ENCODE measurements at regions not wholly inside any gene's neighbourhood (a gene's known extent, or its start where the extent isn't known, plus 50 kb on each side); places are given as distances from the start of the nearest gene placed in this dataset.
"Not testable (repeated sequence)": the region's sequence is repeated elsewhere in the genome, so short reads cannot be mapped to it uniquely, and the experiment has no call there.

DNA sequence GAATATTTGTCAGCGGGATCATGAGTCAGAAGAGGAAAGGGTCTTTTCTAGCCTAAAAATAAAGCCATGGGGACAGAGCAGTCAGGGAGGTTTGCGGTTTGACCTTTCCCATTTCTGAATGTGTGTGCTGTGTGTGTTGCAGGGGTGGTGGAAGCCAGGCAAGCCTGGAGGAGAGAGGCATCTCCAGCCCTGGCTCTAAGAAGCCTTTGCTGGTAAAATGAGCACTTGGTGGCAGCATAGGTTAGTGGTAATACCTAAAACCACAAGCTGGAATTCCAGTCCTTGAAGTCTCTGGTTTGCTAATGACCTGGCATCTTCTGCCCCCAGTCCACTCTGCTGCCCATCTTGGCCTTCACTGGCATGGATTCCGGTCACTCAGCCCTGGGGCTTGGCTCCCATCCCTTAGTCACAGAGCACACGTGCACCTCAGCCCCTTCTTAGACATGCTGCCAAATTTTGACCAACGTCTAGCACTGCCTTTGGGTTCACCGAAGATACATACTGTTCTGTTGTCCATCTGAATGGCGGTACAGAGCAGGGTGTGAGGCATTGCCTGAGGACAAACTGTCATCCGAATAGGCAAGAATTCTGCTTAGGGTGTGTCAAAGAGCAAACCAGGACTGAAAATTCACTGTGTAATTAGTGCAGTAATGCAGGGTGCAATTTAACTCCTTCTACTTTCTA, 52.7 kb downstream of the KCNA5 start:
- no peak for DNase-seq

DNA sequence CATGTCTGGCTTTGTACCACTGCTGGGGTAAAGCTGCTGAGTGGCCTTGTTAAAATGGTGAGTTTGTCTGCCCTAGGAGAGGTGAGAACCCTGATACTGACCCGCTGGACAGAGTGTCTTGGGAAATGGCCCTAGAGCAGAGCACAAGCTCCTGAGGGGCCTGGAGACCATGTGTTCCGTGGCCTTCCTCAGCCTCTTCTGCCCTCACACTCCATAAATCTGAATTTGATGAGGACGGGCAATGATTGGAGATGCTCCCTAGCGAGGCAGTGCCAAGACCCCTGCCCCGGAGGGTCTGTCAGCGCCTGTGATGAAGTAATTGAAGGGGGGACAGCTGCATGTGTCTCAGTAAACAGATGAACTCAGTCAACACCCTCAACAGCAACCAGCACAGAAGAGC, 54.1 kb downstream of the KCNA5 start:
- no peak for DNase-seq

DNA sequence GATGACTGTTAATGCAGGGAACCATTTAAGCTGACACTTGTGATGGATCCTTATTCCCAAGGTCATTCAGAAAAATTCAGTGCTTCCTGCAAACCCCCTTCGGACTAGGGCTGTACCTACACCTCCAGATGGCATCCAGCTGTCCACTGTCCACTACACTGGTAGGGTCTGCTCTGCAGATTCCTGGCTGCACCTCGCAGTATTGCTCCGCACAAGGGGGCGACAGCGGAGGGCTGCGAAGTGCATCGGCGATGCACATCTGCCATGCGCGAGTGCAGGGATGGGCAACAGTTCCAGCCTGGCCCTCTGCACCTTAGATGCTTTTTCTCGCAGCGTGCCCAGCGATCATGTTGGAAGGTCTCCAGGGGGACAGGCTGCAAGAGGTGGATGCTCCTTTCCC, 55.5 kb downstream of the KCNA5 start:
- no peak for DNase-seq

DNA sequence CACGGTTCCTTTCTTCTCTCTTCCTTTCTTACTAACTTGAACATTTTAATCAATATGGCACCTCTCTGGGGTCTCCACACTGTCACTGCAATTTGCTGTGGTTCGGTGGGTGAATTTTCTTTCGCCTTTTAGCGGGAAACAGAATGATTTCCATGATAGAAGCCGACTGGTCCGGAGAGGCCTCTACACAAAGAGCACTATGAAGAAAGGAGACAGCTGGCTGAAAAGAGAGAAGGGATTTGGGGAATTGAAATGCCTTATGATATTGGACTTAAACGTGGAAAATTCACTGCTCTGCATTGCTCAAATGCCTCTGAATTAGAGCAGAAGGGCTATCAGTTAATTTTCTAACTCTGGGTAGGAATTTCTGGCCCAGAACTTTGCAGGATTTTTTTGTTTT, 55.9 kb downstream of the KCNA5 start:
- no peak for DNase-seq

DNA sequence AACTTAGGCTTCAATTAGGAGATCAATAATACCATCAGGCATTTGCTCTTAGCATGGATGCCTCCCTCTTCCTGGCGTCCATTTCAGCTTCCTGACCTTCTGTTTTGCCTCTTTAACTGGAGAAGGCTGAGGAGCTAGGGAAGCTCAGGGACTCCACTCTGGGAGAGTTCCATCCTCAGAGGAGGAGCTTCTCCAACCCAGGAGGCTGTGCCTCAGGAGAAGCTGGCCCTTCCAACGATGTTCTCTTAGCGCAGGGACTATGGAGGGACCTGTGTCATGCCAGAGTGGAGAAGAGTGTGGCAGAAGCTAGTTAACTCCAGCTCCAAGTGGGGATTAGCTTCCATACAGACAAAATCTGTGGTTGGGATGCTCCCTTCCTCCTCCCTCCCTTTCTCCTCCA, 58.0 kb downstream of the KCNA5 start:
- DNase-seq: no peak

DNA sequence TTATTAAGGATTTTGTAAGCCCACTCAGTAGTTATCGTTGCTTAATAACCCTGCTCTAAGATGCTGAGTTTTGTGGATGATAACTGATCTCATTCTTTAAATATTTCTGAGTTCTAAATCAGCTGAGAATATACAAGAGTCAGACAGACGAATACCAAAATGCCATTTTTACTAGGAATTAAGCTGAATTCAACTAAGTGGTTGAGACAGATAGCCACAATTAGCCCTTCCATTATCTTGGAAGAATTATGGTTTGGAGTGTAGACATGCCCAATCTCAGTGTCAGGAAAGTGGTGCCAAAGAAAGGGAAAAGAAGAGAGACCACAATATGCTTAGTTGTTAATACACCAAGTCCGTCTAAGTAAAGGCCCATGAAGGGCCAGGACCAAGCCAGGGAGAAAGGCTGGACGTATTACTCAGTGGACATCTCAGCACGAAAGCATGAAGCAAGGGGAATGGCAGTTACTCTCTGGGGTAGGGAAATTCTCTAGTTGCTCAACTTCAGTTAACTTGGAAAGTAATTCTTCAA, 58.6 kb downstream of the KCNA5 start:
- no peak for DNase-seq

DNA sequence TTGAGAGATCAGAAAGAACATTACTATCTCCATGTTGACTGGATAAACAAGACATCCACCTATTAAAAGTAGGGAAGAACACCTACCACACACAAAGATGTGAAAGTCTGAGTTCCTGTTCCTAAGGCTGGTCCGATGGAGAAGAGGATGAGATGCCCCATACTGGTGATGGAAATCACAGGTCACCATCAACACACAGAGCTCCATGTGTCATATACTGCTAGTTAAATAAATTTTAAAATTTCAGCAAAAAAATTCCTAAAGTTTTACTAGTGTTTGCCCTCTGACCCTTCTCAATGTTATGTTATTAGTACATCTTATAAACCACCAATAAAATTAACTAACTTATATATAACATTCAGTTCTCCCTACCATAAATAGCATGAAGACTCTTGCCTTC, 59.1 kb downstream of the KCNA5 start:
- DNase-seq: no peak

DNA sequence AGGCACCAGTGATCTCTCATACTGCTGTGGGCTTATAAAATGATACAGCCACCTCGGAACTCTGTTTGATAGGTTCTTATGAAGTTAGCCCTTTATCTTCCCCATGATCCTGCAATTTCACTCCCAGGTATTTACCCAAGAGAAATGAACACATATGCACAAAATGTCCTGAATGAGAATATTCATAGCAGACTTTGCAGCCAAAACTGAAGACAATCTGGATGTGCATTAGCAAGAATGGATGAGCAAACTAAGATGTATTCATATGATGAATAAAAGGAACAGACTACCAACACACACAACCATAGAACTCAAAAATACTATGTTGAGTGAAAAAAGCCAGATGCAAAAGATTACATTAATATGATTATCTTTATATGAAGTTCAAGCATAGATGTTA, 66.7 kb downstream of the KCNA5 start:
- no peak for DNase-seq

DNA sequence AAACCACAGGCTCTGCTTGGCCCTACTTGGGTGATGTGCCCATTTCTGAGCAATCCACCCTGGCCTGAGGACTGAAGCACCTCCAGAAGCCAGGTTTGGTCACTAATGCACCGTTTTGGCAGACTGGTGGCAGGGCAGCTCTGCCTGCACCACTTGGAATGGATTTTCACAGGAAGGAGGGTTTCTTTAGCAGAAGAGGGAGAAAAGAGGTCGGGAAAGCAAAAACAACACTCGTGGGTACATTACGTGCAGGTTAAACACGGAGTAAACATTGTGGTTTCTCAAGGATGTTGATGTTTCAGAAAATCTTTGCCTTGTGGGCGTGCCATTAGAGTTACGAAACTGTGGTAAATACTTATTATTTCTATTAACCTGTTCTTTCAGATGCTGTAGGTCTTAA, 70.8 kb downstream of the KCNA5 start:
- DNase-seq: no peak

DNA sequence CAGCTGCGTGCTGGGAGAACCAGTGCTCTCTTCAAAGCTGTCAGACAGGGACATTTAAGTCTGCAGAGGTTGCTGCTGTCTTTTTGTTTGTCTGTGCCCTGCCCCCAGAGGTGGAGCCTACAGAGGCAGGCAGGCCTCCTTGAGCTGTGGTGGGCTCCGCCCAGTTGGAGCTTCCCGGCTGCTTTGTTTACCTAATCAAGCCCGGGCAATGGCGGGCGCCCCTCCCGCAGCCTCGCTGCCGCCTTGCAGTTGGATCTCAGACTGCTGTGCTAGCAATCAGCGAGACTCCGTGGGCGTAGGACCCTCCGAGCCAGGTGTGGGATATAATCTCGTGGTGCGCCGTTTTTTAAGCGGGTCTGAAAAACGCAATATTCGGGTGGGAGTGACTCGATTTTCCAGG, 78.1 kb downstream of the KCNA5 start:
- not testable (repeated sequence) for DNase-seq

DNA sequence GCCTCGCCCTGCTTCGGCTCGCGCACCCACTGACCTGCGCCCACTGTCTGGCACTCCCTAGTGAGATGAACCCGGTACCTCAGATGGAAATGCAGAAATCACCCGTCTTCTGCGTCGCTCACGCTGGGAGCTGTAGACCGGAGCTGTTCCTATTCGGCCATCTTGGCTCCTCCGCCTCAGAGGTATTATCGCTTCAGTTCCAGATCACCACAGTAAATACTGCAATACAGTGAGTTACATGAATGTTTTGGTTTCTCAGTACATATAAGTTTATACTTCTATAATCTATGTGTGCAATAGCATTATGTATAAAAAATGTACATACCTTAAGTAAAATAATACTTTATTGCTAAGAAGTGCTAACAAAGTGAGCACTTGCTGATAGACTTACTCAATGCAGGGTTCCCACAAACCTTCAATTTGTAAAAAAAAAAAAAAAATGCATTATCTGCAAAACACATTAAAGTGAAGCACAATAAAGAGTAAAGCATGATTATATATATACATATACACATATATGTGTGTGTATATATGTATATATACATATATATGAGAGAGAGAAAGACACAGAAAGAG, 78.7 kb downstream of the KCNA5 start:
- not testable (repeated sequence) for DNase-seq

DNA sequence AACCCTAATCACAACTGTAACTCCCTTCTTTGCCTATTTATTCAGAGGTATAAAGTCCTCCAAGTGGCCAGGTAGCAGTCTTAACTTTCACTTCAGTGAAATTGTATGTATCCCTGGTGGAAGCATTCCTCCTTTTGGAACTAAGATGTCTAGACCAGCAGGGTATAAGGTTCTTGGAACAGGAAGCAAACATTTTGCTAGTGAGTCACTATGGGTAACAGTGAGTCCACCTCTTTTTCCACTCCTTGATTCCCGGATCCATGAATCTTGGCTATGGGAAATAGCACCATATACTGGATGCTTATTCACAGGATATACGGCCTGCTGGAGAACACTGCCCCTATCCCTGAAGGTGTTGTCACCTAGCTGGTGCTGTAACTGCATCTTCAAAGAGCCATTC, 80.2 kb downstream of the KCNA5 start:
- DNase-seq: no peak

DNA sequence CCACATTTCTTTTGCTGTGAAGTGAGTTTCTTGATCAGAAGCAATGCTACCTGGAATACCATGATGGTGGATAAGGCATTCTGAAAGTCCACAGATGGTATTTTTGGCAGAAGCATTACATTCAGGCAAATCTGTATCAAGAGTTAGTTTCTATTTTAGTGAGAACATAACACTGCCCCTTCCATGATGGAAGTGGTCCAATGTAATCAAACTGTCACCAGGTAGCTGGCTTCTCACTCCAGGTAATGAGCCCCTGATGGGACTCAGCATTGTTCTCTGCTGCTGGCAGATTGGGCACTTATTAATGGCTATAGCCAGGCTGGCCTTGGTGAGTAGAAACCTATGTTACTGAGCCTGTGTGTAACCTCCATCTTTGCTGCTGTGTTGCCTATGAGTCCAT, 80.7 kb downstream of the KCNA5 start:
- no peak for DNase-seq

DNA sequence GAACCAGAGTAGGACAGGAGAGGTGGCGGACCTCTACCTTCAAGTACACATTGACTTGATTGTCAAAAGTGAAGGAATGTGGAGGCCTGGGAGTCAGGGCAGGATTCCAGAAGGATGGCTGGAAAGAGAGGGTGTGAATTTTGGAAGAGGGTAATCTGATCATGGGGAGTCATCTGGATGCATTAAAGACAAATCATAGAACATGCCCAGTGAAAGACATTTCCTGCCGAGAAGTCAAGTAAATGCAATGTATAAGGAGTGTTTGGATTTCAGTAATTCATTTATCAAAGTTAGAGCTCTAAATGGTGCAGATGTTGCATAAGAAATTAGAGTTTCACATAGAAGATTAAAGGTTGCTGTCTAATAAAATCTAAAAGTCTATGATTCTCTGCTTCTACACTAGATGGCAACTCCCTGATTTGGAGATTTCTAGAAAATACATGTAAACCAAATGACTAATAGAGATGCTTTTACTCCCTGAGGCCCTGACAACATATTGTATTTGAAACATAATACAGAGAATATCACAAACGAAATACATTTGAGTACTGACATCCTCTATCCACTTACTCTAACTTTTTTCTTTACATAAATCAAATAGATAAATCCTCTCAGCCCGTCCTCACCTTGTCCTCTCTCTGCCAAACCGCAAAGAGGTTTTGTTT, 91.3 kb downstream of the KCNA5 start:
- no peak for DNase-seq

DNA sequence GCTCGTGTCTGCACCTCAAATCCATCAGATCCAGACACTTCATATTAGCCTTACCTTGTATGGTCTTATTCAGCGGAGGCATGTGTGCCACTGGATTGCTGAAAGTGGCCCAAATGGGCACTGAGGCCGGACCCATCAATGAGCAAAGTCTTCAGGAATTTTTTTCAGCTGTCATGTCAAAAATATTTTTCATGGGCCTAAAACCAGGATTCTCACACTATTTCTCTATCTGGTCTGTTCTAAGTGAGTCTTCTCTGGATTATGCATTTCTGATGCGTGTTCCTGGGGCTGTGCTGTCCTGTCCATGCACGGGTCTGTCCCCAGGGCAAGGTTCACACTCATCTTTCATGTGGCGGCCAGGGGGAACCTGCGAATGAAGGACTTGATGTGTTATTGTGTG, 94.6 kb downstream of the KCNA5 start:
- no peak for DNase-seq

DNA sequence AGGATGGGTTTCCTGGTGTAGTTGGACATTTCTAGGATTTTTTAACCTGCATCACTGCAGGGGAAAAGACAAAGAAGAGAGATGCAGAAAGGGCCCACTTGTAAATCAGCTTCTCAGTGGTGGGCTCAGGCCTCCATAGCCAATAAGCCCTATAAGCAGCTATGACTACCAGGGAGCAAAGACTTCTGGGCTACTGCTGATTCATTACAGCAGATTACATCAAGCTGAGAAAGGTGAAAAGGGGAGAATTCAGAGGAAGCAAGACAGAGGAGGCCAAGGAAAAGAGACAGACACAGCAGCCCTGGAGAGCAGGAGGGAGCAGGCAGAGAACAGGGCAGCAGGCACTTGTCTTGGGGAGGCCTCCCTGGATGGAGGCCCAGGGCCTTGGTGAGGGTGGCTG, 95.2 kb downstream of the KCNA5 start:
- DNase-seq: no peak

DNA sequence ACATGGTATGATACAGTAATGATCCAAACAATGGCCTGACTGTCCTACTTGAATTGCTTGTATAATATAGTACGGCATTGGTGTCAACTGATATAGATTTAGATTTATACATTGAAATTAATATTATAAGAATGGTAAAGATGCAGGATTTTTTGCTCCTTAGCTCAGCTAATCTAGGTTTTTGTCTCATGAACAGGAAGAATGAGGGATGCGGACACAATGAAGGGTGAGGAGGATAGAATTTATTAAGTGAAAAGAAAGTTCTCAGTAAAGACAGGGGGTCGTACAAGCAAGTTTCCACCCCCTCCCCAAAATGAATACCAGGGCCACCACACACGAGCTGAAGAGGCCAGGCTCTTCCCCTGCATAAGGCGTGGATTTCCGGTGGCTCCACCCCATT, 96.1 kb downstream of the KCNA5 start:
- no peak for DNase-seq

DNA sequence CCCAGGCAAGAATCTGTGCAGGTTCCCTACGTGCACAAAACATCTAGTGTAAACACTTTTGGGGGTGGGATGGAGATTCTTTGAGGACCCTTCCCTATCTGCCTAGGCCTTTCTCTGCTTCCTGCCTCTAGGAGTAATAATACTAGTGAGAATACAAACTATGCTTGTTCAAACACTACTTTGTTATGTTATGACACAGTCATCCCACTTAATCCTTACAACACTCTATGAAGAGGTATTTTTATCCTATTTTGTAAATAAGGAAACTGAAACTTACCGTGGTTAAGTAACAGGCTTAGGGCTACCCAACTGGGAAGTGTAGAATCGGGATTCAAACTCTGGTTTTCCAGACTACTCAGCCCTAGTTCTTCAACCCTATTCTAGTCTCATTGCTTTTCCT, 96.5 kb downstream of the KCNA5 start:
- peak; percentile 56 for DNase-seq

DNA sequence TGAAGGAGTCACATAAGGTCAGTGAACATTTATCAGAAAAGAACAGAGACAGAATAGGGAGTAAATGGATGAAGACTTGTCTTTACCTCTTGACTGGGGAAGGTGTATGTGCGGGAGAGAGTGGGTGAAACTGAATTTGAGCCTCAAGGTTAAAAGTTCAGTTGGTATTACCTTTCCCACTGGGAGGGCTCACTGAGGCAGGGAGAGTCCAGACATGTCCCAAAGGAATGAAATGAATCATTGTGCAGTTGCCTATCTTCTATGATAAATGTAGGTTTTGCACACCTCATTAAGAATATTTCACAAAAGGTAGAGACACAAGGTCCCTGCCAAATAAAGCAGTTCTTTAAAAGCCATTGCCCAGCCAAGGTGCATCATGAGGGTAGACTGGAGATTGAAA, 105.2 kb downstream of the KCNA5 start:
- DNase-seq: no peak

DNA sequence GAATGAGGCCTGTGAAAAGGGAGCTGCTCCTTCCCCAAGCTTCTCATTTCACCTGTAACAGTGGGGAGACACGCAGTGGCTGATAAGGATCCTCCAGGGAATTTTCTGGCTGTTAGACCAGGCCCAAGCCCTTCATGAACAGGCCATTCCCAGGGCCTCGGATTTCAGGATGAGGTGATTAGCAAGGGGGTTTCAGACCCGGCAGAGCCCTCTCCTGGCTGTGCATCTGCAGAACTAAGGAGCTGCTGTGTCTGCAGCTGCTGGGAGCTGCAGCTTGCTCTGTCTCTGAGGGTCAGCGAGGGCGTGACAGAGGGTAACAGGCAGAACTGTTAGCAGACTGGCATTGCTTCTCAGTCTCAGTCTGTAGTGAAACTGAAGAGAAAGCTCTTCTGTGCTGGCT, 110.4 kb downstream of the KCNA5 start:
- no peak for DNase-seq

DNA sequence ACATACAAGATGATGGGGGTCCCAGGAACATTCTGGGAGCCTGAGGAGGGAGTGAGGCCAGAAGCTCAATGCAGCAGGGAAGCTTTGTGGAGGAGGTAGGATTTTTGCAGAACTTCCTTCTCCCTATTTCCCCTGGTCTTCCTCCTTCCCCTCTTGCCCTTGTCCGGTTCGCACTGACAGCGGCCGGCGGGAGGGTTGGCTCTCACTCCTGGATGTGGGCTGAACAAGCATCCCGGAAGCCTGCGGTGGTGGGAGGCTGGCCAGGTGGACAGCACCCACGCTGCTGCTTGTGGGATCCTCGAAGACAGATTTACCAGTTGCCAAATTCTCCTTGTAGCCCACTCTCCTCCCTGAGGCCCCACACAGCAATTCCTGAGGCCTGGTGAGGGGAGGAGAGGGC, 112.2 kb downstream of the KCNA5 start:
- DNase-seq: no peak

DNA sequence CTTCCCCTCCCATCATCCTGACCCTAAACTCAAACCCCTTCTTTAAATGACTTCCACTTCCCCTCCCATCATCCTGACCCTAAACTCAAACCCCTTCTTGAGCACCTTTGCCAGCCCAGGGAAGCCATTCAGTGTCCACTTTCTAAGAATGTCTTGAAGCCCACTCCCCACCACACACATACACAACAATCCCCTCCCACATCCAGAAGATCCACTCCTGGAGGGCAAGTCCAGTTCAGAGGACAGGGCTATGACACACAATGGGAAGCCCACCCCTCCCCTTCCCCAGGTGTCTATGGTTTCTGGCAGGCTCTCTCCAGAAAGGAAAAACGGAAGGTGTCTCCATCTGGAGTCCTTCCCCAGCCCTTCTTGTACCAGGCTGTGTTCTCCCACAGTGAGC, 117.1 kb downstream of the KCNA5 start:
- DNase-seq: no peak

DNA sequence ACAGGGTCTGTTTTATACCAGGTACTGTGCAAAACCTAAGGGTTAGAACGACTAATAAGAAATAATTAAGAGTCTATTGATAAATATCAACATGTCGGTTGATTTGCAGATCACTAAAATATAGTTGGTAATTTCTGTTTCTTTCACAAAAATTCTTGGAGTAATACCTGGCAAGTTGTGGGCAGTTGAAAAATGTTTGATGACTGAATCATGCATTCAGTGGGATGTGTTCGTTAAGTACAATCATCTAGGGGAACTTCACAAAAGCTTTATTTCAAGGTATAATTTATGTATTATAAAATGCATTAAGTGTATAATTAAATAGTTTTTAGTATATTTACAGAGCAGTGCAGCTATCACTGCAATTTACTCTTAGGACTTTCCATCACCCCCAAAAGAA, 120.0 kb downstream of the KCNA5 start:
- no peak for DNase-seq

DNA sequence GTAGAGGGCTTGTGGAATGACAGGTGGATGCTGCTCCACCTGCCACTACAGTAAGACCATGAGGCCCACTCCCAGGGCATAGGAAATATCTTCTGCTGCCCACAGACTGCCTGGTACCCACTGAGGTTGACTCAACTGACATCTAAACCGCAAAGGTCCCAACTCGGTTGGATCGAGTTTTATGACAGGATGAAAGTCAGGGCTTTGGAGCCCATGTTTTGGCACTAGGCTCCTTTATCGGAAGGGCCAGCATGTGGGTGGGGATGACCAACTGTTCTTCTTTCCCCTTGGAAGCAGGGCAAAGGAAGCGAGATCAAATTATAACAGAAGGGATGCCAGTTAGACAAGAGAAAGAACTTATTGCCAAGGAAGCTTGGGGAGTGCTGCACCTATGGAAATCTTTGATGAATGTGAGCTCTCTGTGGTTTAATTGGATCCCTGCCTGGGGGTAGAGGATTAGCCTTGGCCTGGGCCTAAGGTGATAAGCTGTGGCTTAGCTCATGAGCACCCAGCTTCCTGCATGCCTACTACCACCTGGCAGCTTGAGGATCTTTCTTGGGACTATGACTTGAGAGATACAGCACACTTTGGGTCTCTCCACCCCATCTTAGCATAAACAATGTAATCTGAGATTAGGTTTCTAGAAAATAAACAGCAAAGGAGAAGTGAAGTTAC, 121.8 kb downstream of the KCNA5 start:
- no peak for DNase-seq
